Lower leg skin (tissue), 4 donors: ENCODE measurements at regions not wholly inside any gene's neighbourhood (a gene's known extent, or its start where the extent isn't known, plus 50 kb on each side); places are given as distances from the start of the nearest gene placed in this dataset.
"Not testable (repeated sequence)": the region's sequence is repeated elsewhere in the genome, so short reads cannot be mapped to it uniquely, and the experiment has no call there.

Experiments
- DNase-seq, 2 donors: peaks; one replicate each; pipeline ENCODE4 v3.0.0-alpha.2; 2019; ENCODE audit warnings: low spot score in 2 of 2
- H3K4me3 ChIP-seq: fragments of 200-600 bp; sonication (generic); 2 replicates; pipeline ENCODE4 v1.5.1; 2017; ENCODE audit warnings: mild to moderate bottlenecking, low read depth; ENCODE audit not compliant: poor library complexity, severe bottlenecking
- CTCF ChIP-seq, 3 donors: fragments of 450-650 bp; IDR thresholded peaks; one replicate each; pipeline ENCODE4 v1.5.1; 2016; ENCODE audit warnings: antibody characterized with exemption in 3 of 3, mild to moderate bottlenecking in 3 of 3, moderate library complexity in 2 of 3
- POLR2A ChIP-seq, 2 donors: fragments of 450-650 bp; IDR thresholded peaks; one replicate each; pipeline ENCODE4 v1.6.1; 2016 to 2017; ENCODE audit warnings: antibody characterized with exemption in 2 of 2, mild to moderate bottlenecking in 1 of 2, moderate library complexity in 1 of 2
- WGBS, 2 donors: methylation state at CpG; one replicate each; pipeline ENCODE4 v1.1.5; 2018; 5-methylcytosine and 5-hydroxymethylcytosine counted together
- intact Hi-C: fragments of 100-400 bp; cut with DNase I; formaldehyde crosslinking; loops from one replicate; pipeline ENCODE4 v1.15.0; 2023; ENCODE audit warnings: low total_unique reads

GRCh38 chr13:111058796-111059506, 56.2 kb upstream of the ARHGEF7 start:
- intact Hi-C loops: no loop called here
- no peak overlapping the region for H3K4me3 ChIP-seq
- 49 to 67% methylated on average over 5 of the region's 5 CpGs for WGBS, 2 donors
- no peak for DNase-seq
- TF ChIP-seq CTCF (IDR thresholded peaks at IDR 0.05): no peak
- no peak for TF ChIP-seq POLR2A (IDR thresholded peaks at IDR 0.05)

- H3K4me3 ChIP-seq, DNase-seq, intact Hi-C loops: not testable (repeated sequence)
Measured at GRCh38 chr13:111058339-111058738, 56.8 kb upstream of the ARHGEF7 start.

GRCh38 chr13:111051726-111052232, 63.3 kb upstream of the ARHGEF7 start:
- DNase-seq: peak in 1 of 2 donors; percentile 68
- intact Hi-C loops, H3K4me3 ChIP-seq: not testable (repeated sequence)
- 80 to 82% methylated on average over 15 to 18 of the region's 21 CpGs for WGBS, 2 donors

GRCh38 chr13:111051041-111051725, 63.9 kb upstream of the ARHGEF7 start:
- peak in 1 of 2 donors; percentile 9 for DNase-seq
- 60 to 63% methylated on average over 6 of the region's 6 CpGs for WGBS, 2 donors

GRCh38 chr13:111050539-111050879, 64.6 kb upstream of the ARHGEF7 start:
- DNase-seq: no peak
- intact Hi-C loops: no loop called here
- no peak overlapping the region for H3K4me3 ChIP-seq
- TF ChIP-seq CTCF (IDR thresholded peaks at IDR 0.05) (no peak), POLR2A (IDR thresholded peaks at IDR 0.05) (no peak)
- WGBS, 2 donors: 41 to 59% methylated on average over 4 of the region's 4 CpGs

More at GRCh38 chr13:111051041-111051725, 63.9 kb upstream of the ARHGEF7 start:
- no peak for TF ChIP-seq CTCF (IDR thresholded peaks at IDR 0.05)
- TF ChIP-seq POLR2A (IDR thresholded peaks at IDR 0.05): no peak
- no peak overlapping the region for H3K4me3 ChIP-seq
- intact Hi-C loops: no loop called here

GRCh38 chr13:111049791-111050538, 65.1 kb upstream of the ARHGEF7 start:
- TF ChIP-seq POLR2A (IDR thresholded peaks at IDR 0.05): no peak
- TF ChIP-seq CTCF (IDR thresholded peaks at IDR 0.05): no peak
- H3K4me3 ChIP-seq: no peak overlapping the region
- peak in 1 of 2 donors; percentile 80 for DNase-seq
- WGBS, 2 donors: 69 to 74% methylated on average over 19 of the region's 19 CpGs
- intact Hi-C loops: no loop called here
